SK-N-MC (cell line): ENCODE measurements at regions not wholly inside any gene's neighbourhood (a gene's known extent, or its start where the extent isn't known, plus 50 kb on each side); places are given as distances from the start of the nearest gene placed in this dataset.
"Not testable (repeated sequence)": the region's sequence is repeated elsewhere in the genome, so short reads cannot be mapped to it uniquely, and the experiment has no call there.

Experiments
- DNase-seq: peaks from one replicate; pipeline ENCODE4 v3.0.0-alpha.2; 2011; ENCODE audit warnings: low read depth, low spot score
- H3K27ac ChIP-seq: fragments of 200-600 bp; sonication (generic); 2 replicates; pipeline ENCODE4 v1.5.1; 2016; ENCODE audit warnings: mixed run types
- H3K36me3 ChIP-seq: fragments of 200-600 bp; sonication (generic); 2 replicates; pipeline ENCODE4 v1.6.1; 2017; ENCODE audit warnings: antibody characterized with exemption, low read length, mixed read lengths; ENCODE audit not compliant: insufficient read depth
- H3K4me3 ChIP-seq: fragments of 200-600 bp; sonication (generic); 2 replicates; pipeline ENCODE4 v1.5.1; 2016
- H3K9ac ChIP-seq: fragments of 200-600 bp; sonication (generic); 2 replicates; pipeline ENCODE4 v1.8.0; 2017; ENCODE audit warnings: mixed run types, mixed read lengths; ENCODE audit not compliant: insufficient read length
- H3K9me3 ChIP-seq: fragments of 200-600 bp; sonication (generic); 2 replicates; pipeline ENCODE4 v1.6.1; 2017; ENCODE audit warnings: low read depth, mild to moderate bottlenecking, antibody characterized with exemption, low read length, moderate library complexity, mixed read lengths
- EZH2 ChIP-seq: fragments of 200-600 bp; sonication (generic); IDR thresholded peaks from one replicate; pipeline ENCODE4 v1.6.1; 2017; ENCODE audit warnings: antibody characterized with exemption
- FOXP2 ChIP-seq: optimal IDR thresholded peaks from 2 replicates; pipeline ENCODE3; 2011; ENCODE audit warnings: mild to moderate bottlenecking, moderate library complexity; ENCODE audit not compliant: insufficient read depth; ENCODE audit errors: extremely low read length, control extremely low read depth
- POLR2AphosphoS5 ChIP-seq: IDR thresholded peaks from 2 replicates; pipeline ENCODE4 v1.6.1; 2012; ENCODE audit warnings: mild to moderate bottlenecking, low read depth, low read length, borderline replicate concordance

DNA sequence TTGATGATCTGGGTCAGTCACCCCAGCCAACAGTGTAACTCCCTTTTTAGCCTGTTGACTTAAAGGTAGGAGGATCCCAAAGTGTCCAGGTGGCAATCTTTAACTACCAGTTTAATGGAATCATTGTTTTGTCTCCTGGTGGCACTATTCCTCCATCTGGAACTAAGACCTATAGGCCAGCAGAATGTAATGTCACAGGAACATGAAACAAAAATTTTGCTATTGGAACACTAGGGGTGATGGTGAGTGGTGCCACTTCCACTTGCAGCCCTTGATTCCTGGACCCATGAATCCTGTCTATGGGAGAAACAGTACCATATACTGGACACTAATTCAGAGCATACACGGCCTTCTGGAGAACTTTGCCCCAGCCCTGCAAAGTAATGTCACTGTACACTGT lies 219.5 kb upstream of the RASA1 start:
- Histone ChIP-seq H3K9ac (no peak overlapping the region), H3K9me3 (no peaks in the 10 kb centered on the region; the same call in 1 of the 2 replicates), H3K4me3 (no peak overlapping the region), H3K36me3 (no peaks in the 10 kb centered on the region), H3K27ac (no peak overlapping the region)
- no peak for DNase-seq
- TF ChIP-seq FOXP2 (no peak), POLR2AphosphoS5 (no peak), EZH2 (no peak)

DNA sequence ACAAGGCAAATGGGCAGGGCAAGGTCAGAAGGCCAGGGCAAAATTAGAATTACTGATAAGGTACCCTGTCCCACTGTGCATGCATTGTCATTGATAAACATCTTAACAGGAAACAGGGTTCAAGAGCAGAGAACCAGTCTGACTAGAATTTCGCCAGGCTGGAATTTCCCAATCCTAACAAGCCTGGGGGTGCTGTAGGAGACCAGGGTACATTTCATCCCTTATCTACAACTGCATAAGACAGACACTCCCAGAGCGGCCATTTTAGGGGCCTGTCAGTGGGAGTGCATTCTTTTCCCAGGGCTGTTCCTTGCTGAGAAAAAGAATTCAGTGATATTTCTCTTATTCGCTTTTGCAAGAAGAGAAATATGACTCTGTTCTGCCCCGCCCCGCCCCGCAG lies 218.7 kb upstream of the RASA1 start:
- H3K27ac ChIP-seq, DNase-seq, H3K9me3 ChIP-seq, H3K9ac ChIP-seq, H3K4me3 ChIP-seq, H3K36me3 ChIP-seq: not testable (repeated sequence)

DNA sequence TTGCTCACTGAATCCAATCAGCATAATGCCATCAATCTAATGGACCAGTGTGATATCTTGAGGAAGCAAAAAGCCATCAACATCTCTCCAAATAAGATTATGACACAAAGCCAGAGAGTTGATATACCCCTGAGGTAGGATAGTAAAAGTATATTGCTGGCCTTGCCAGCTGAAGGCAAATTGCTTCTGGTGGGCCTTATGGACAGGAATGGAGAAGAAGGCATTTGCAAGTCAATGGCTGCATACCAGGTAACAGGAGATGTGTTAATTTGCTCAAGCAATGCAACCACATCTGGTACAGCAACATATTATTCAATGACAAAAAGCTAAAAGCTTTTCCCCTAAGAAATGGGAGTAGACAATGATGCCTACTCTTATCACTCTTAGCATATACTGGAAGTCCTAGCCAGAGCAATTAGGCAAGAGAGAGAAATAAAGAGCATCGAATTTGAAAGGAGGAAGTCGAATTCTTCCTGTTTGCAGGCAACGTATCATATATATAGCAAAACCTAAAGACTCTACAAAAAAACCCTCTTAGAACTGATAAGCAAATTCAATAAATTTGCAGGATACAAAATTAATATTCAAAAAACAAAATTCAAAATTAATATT lies 216.1 kb upstream of the RASA1 start:
- Histone ChIP-seq H3K9ac (no peak overlapping the region), H3K36me3 (no peaks in the 10 kb centered on the region), H3K9me3 (no peaks in the 10 kb centered on the region; the same call in 1 of the 2 replicates), H3K4me3 (no peak overlapping the region), H3K27ac (no peak overlapping the region)
- DNase-seq: no peak
- no peak for TF ChIP-seq FOXP2
- no peak for TF ChIP-seq POLR2AphosphoS5
- TF ChIP-seq EZH2: no peak

DNA sequence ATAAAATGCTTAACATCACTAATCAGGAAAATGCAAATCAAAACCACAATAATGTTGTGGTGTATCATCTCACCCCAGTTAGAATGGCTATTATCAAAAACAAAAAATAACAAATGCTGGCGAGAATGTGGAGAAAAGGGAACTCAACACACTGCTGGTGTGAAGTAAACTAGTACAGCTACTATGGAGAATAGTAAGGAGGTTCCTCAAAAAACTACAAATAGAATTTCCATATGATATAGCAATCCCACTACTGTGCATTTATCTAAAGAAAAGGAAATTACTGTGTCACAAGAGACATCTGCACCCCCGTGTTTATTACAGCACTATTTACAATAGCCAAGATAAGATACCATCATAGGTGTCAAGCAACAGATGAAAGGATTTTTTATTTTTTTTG lies 214.5 kb upstream of the RASA1 start:
- H3K27ac ChIP-seq: no peak overlapping the region
- H3K36me3 ChIP-seq: no peaks in the 10 kb centered on the region
- DNase-seq: no peak
- H3K9me3 ChIP-seq: no peaks in the 10 kb centered on the region; the same call in 1 of the 2 replicates
- no peak overlapping the region for H3K9ac ChIP-seq
- H3K4me3 ChIP-seq: no peak overlapping the region
- TF ChIP-seq FOXP2 (no peak), POLR2AphosphoS5 (no peak), EZH2 (no peak)

DNA sequence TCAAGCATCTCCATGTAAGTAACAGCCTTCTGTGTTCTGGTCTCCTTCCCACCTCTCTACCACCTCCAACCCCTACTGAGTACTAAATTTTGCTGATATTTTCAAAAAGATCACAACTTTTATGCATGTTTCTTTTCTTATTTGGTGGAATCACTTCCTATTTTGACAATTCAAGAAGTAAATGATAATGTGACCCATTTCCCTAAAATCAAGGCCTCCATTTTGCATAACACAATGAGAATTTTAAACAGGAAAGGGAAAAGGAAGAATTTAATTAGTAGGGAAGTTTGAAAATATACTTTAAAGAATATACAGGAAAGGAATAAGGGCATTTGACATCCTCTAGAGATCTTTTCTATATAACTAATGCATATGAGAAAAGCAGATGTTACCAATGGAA lies 212.9 kb upstream of the RASA1 start:
- DNase-seq: no peak
- Histone ChIP-seq H3K4me3 (no peak overlapping the region), H3K36me3 (no peaks in the 10 kb centered on the region), H3K9ac (no peak overlapping the region), H3K27ac (no peak overlapping the region), H3K9me3 (no peaks in the 10 kb centered on the region; the same call in 1 of the 2 replicates)
- TF ChIP-seq POLR2AphosphoS5 (no peak), FOXP2 (no peak), EZH2 (no peak)

DNA sequence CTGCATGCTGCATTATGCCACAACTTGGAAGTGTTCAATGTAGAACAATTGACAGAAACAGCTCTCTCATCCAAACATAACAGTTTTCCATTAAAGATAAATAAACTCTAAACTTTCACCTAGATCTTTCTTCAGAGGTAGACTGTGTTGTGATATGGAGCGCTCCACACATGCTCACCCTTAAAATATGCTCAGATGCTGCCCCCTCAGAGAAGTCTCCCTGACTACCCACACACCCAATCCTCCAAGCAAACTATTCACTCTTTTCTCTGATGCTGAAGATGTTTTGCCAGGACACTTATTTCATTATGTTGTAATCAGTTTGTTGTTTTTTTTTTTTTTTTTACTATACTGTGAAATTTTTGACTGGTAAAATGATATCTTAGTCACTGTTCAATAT lies 206.6 kb upstream of the RASA1 start:
- TF ChIP-seq FOXP2 (no peak), POLR2AphosphoS5 (no peak), EZH2 (no peak)
- H3K36me3 ChIP-seq: no peaks in the 10 kb centered on the region
- no peak overlapping the region for H3K4me3 ChIP-seq
- no peaks in the 10 kb centered on the region for H3K9me3 ChIP-seq
- H3K27ac ChIP-seq: no peak overlapping the region
- no peak overlapping the region for H3K9ac ChIP-seq
- DNase-seq: no peak

DNA sequence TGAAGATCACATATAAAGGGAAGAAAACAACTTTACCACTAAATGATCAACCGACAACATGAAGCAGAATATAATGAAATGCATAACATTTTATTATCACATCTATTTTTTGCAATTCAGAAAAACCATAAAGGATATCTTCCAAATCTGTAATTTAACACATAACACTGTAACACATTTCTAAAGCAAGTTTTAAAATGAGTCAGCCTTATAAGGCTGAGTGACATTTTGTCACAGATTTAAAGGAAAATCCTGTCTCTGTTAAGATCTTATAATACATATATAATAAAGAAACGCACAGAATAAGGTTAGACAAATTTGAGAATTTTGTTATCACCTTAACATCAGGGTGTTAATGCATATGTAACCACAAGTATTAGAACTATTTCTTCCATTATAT lies 198.4 kb upstream of the RASA1 start:
- TF ChIP-seq EZH2: no peak
- no peak for TF ChIP-seq FOXP2
- no peak for TF ChIP-seq POLR2AphosphoS5
- no peak for DNase-seq

DNA sequence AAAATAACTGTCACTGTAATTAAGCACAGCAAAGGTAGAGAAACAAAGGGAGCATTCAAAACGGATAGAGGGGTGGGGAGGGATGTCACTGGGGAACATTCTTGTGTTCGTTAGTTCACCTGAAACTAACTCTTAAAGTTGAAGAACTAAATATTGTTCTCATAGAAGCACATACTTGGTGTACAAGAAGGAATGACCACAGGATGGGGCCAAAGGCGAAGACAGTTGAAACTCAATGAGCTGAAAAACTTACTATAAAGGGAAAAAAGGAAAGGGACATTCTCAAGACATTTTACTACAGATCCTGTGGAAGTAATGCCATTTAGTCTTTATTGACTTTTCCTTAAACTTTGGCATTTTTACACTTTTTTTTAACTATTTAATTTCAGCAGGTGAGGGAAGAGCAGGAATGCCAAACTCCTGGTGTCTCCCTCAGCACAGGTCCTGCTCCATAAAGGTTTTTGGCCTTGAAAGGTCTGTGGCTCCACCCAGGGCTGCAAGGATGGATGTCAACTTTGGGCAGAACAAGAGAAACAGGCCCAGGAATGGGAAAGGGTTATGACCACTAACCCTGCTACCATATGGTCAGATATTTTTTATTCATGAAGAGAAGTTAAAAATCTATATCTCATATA lies 197.6 kb upstream of the RASA1 start:
- Histone ChIP-seq H3K36me3 (no peaks in the 10 kb centered on the region), H3K27ac (no peak overlapping the region), H3K9me3 (no peaks in the 10 kb centered on the region), H3K4me3 (no peak overlapping the region), H3K9ac (no peak overlapping the region)
- no peak for TF ChIP-seq FOXP2
- TF ChIP-seq EZH2: no peak
- TF ChIP-seq POLR2AphosphoS5: no peak
- DNase-seq: no peak

More for the DNA sequence above, 198.4 kb upstream of the RASA1 start:
- no peak overlapping the region for H3K27ac ChIP-seq
- H3K9me3 ChIP-seq: no peaks in the 10 kb centered on the region
- H3K36me3 ChIP-seq: no peaks in the 10 kb centered on the region
- H3K9ac ChIP-seq: no peak overlapping the region
- no peak overlapping the region for H3K4me3 ChIP-seq

DNA sequence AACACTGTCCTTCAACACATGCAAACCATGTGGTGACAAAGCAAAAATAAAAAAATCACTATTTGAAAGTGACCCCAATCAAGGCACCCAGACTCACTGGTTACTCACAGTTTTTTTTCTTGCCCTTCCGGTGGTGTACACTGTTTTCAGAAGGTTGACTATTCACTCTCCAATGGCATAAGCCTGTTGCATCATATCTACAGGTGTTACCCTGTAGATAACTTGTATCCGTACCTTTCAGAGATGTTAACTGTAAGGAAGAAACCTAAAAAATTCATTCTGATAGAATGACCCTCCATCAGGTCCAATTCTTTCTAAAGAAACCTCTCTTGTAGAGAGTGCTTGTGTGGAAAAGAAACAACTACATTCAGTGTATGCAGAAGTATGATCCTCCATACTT lies 193.6 kb upstream of the RASA1 start:
- Histone ChIP-seq H3K9me3 (no peaks in the 10 kb centered on the region), H3K27ac (no peak overlapping the region), H3K36me3 (no peaks in the 10 kb centered on the region), H3K4me3 (no peak overlapping the region), H3K9ac (no peak overlapping the region)
- no peak for DNase-seq
- TF ChIP-seq EZH2 (no peak), FOXP2 (no peak), POLR2AphosphoS5 (no peak)
